ENCODE measurements at regions not wholly inside any gene's neighbourhood (a gene's known extent, or its start where the extent isn't known, plus 50 kb on each side); places are given as distances from the start of the nearest gene placed in this dataset.
A peak's percentile ranks its signal among the peaks of the same experiment; 100 is the strongest.

- no peaks in the 10 kb centered on the region for H3K36me3 ChIP-seq (ENCODE audit: control insufficient read depth in 4 of 4, insufficient read depth in 4 of 4, low read length in 4 of 4)
- 42 to 49% methylated on average over 5 of the region's 5 CpGs for WGBS, 2 donors
- no peak overlapping the region for H3K4me3 ChIP-seq
- peaks cover 0 to 4% (median 0%) of the 10 kb centered on the region in 4 donors for H3K9me3 ChIP-seq (ENCODE audit: control insufficient read depth in 4 of 4, insufficient read depth in 3 of 4, low read length in 3 of 4)
- no peak overlapping the region for H3K9ac ChIP-seq (ENCODE audit: insufficient read depth in 1 of 2, low read length in 2 of 2)
- H3K4me1 ChIP-seq (ENCODE audit: control insufficient read depth in 5 of 5, insufficient read depth in 5 of 5, low read length in 5 of 5): no peaks in the 10 kb centered on the region
- ATAC-seq (ENCODE audit: insufficient read depth, low FRiP score): peak; percentile 53
- no peak overlapping the region for H3K27ac ChIP-seq (ENCODE audit: low read depth in 1 of 2, low read length in 1 of 2)
- TF ChIP-seq CTCF (IDR thresholded peaks at IDR 0.05; ENCODE audit: control extremely low read depth, extremely low read depth): no peak
- DNase-seq: peak in 2 of 3 donors; percentile 7 to 19
- peaks cover 0 to 4% (median 2%) of the 10 kb centered on the region in 3 donors for H3K27me3 ChIP-seq (ENCODE audit: control insufficient read depth in 3 of 3, insufficient read depth in 3 of 3, low read length in 2 of 3)
Observed at GRCh38 chr11:131033151-131033651, 116.9 kb upstream of the SNX19 start.

GRCh38 chr11:131036514-131036913 lies 120.2 kb upstream of the SNX19 start:
- Histone ChIP-seq H3K4me1 (ENCODE audit: control insufficient read depth in 5 of 5, insufficient read depth in 5 of 5, low read length in 5 of 5) (no peaks in the 10 kb centered on the region), H3K4me3 (no peak overlapping the region), H3K27me3 (ENCODE audit: control insufficient read depth in 3 of 3, insufficient read depth in 3 of 3, low read length in 2 of 3) (peaks cover 0 to 4% (median 2%) of the 10 kb centered on the region in 3 donors), H3K27ac (ENCODE audit: low read depth in 1 of 2, low read length in 1 of 2) (no peak overlapping the region), H3K36me3 (ENCODE audit: control insufficient read depth in 4 of 4, insufficient read depth in 4 of 4, low read length in 4 of 4) (no peaks in the 10 kb centered on the region), H3K9ac (ENCODE audit: insufficient read depth in 1 of 2, low read length in 2 of 2) (no peak overlapping the region), H3K9me3 (ENCODE audit: control insufficient read depth in 4 of 4, insufficient read depth in 3 of 4, low read length in 3 of 4) (peaks cover 0 to 4% (median 0%) of the 10 kb centered on the region in 4 donors)
- ATAC-seq (ENCODE audit: insufficient read depth, low FRiP score) (no peak), DNase-seq (no peak)
- 76 to 87% methylated on average over 5 of the region's 5 CpGs for WGBS, 2 donors
- TF ChIP-seq CTCF (IDR thresholded peaks at IDR 0.05; ENCODE audit: control extremely low read depth, extremely low read depth): no peak

GRCh38 chr11:131037873-131038272 lies 121.6 kb upstream of the SNX19 start:
- no peak for ATAC-seq (ENCODE audit: insufficient read depth, low FRiP score)

More at GRCh38 chr11:131037873-131038272, 121.6 kb upstream of the SNX19 start:
- H3K9ac ChIP-seq (ENCODE audit: insufficient read depth in 1 of 2, low read length in 2 of 2): no peak overlapping the region
- peaks cover 0 to 4% (median 0%) of the 10 kb centered on the region in 4 donors for H3K9me3 ChIP-seq (ENCODE audit: control insufficient read depth in 4 of 4, insufficient read depth in 3 of 4, low read length in 3 of 4)
- TF ChIP-seq CTCF (IDR thresholded peaks at IDR 0.05; ENCODE audit: control extremely low read depth, extremely low read depth): no peak
- no peaks in the 10 kb centered on the region for H3K4me1 ChIP-seq (ENCODE audit: control insufficient read depth in 5 of 5, insufficient read depth in 5 of 5, low read length in 5 of 5)
- H3K27ac ChIP-seq (ENCODE audit: low read depth in 1 of 2, low read length in 1 of 2): no peak overlapping the region
- H3K27me3 ChIP-seq (ENCODE audit: control insufficient read depth in 3 of 3, insufficient read depth in 3 of 3, low read length in 2 of 3): peaks cover 0 to 4% (median 2%) of the 10 kb centered on the region in 3 donors
- no peaks in the 10 kb centered on the region for H3K36me3 ChIP-seq (ENCODE audit: control insufficient read depth in 4 of 4, insufficient read depth in 4 of 4, low read length in 4 of 4)
- H3K4me3 ChIP-seq: no peak overlapping the region
- no peak for DNase-seq
- 46 to 49% methylated on average over 7 of the region's 7 CpGs for WGBS, 2 donors
